HG03520 (cell line): ENCODE measurements at regions not wholly inside any gene's neighbourhood (a gene's known extent, or its start where the extent isn't known, plus 50 kb on each side); places are given as distances from the start of the nearest gene placed in this dataset.

ENCODE experiments used
- ATAC-seq: cut with Tn5 transposase; IDR thresholded peaks from one replicate; pipeline ENCODE4 v1.9.1; 2021; ENCODE audit warnings: mild to moderate bottlenecking, moderate library complexity; ENCODE audit not compliant: unreplicated experiment

GRCh38 chr5:123245689-123246088 lies 156.6 kb downstream of the PRDM6 start:
- no peak for ATAC-seq

- ATAC-seq = no peak
Measured at GRCh38 chr5:123244458-123244857, 155.4 kb downstream of the PRDM6 start.
